ENCODE measurements at regions not wholly inside any gene's neighbourhood (a gene's known extent, or its start where the extent isn't known, plus 50 kb on each side); places are given as distances from the start of the nearest gene placed in this dataset.

- TF ChIP-seq NPAS2 (CRISPR knock-in tag; IDR thresholded peaks at IDR 0.05; ENCODE audit: borderline replicate concordance): no peak
- TF ChIP-seq NFE2L2 (conservative IDR thresholded peaks at IDR 0.05; ENCODE audit: low read length): no peak
- TF ChIP-seq CBX8 (IDR thresholded peaks at IDR 0.05): no peak
These were observed 66.8 kb upstream of the RPS6KA2 start (continued) for GRCh38 chr6:166693880-166694279.

- H3K9me3 ChIP-seq: no peaks in the 10 kb centered on the region
- no peak overlapping the region for H3K4me3 ChIP-seq
- DNase-seq (ENCODE audit: low read depth in 1 of 2, low spot score in 1 of 2) (no peak), FAIRE-seq (no peak), ATAC-seq (no peak)
- 68% methylated on average over 12 of the region's 12 CpGs for WGBS (ENCODE audit: missing lambda C conversion rate)
- TF ChIP-seq CBX8 (IDR thresholded peaks at IDR 0.05) (no peak), HOXB5 (CRISPR knock-in tag; IDR thresholded peaks at IDR 0.05) (no peak)
- CTCF ChIA-PET: interaction anchor here (0.7 kb wide), 1 partner anchor 8 kb away, joined by 3 read pairs; no protein-coding TSS in a partner anchor
- no peaks in the 10 kb centered on the region for H3K4me1 ChIP-seq
- H3K4me2 ChIP-seq: no peak overlapping the region
- no peak overlapping the region for H3K27ac ChIP-seq
- POLR2A ChIA-PET: no interaction called here
These were observed 65.8 kb upstream of the RPS6KA2 start for GRCh38 chr6:166692723-166693302.

- TF ChIP-seq MYC (IDR thresholded peaks at IDR 0.05; ENCODE audit: borderline replicate concordance, low read length): no peak
- DNase-seq (ENCODE audit: low read depth in 1 of 2, low spot score in 1 of 2) (no peak), FAIRE-seq (no peak), ATAC-seq (no peak)
- Histone ChIP-seq H3K27ac (no peak overlapping the region), H3K9me3 (no peaks in the 10 kb centered on the region), H3K4me1 (no peaks in the 10 kb centered on the region), H3K4me2 (no peak overlapping the region), H3K4me3 (no peak overlapping the region)
- ChIA-PET CTCF (no interaction called here), POLR2A (no interaction called here)
- 70% methylated on average over 7 of the region's 7 CpGs for WGBS (ENCODE audit: missing lambda C conversion rate)
These were observed 64.7 kb upstream of the RPS6KA2 start for GRCh38 chr6:166691746-166692145.

DNA sequence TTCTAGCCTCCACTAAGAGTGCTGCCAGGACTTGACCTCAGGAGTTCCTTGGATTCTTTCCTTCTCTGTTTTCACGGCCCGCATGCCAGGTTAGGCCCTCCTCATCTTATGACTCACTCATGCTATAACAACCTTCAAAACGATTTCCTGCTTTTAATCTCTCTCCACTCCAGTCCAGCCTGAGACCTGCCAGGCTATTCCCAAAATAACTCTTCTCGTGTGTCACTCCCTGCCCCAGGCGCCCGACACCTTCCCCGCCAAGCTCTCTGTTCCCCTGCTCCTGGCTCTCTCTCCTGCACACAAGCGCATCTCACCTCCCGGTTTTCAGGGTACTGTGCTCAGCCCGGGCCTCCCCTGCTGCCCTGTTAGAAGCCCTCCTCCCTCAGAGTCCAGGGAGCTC is 64.1 kb upstream of the RPS6KA2 start:
- WGBS (ENCODE audit: missing lambda C conversion rate): 40% methylated on average over 10 of the region's 10 CpGs
- FAIRE-seq: no peak
- 0 out of 6 replicates have a peak, but pooled peaks of 1 of the 2 experiments have one; percentile 27 for ATAC-seq
- TF ChIP-seq, protein P1, sequence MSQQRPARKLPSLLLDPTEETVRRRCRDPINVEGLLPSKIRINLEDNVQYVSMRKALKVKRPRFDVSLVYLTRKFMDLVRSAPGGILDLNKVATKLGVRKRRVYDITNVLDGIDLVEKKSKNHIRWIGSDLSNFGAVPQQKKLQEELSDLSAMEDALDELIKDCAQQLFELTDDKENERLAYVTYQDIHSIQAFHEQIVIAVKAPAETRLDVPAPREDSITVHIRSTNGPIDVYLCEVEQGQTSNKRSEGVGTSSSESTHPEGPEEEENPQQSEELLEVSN (IDR thresholded peaks at IDR 0.05; ENCODE audit: borderline replicate concordance, low read depth): no peak
- TF ChIP-seq TFCP2L1 (CRISPR knock-in tag; IDR thresholded peaks at IDR 0.05): no peak
- no peak for TF ChIP-seq NPAS2 (CRISPR knock-in tag; IDR thresholded peaks at IDR 0.05; ENCODE audit: borderline replicate concordance)
- no peak for TF ChIP-seq ZC3H11A (IDR thresholded peaks at IDR 0.05)
- Histone ChIP-seq H3K9me3 (no peaks in the 10 kb centered on the region), H3K27ac (no peak overlapping the region), H3K4me3 (no peak overlapping the region), H3K4me1 (no peaks in the 10 kb centered on the region), H3K4me2 (no peak overlapping the region)
- CTCF ChIA-PET: no interaction called here
- DNase-seq (ENCODE audit: low read depth in 1 of 2, low spot score in 1 of 2): no peak
- POLR2A ChIA-PET: no interaction called here

GRCh38 chr6:166689687-166690086 is 62.6 kb upstream of the RPS6KA2 start:
- Histone ChIP-seq H3K4me3 (no peak overlapping the region), H3K4me2 (no peak overlapping the region), H3K4me1 (no peaks in the 10 kb centered on the region), H3K27ac (no peak overlapping the region), H3K9me3 (no peaks in the 10 kb centered on the region)
- ATAC-seq (no peak), FAIRE-seq (no peak), DNase-seq (ENCODE audit: low read depth in 1 of 2, low spot score in 1 of 2) (no peak)
- ChIA-PET CTCF (no interaction called here), POLR2A (no interaction called here)
- TF ChIP-seq HEYL (CRISPR knock-in tag; IDR thresholded peaks at IDR 0.05): no peak
- TF ChIP-seq EP300 (IDR thresholded peaks at IDR 0.05): no peak
- no peak for TF ChIP-seq KDM5A (IDR thresholded peaks at IDR 0.05)
- no peak for TF ChIP-seq RNF2 (IDR thresholded peaks at IDR 0.05; ENCODE audit: borderline replicate concordance, low read depth)
- TF ChIP-seq HOXB5 (CRISPR knock-in tag; IDR thresholded peaks at IDR 0.05): no peak
- no peak for TF ChIP-seq HDAC2 (IDR thresholded peaks at IDR 0.05)
- WGBS (ENCODE audit: missing lambda C conversion rate): 74% methylated on average over 4 of the region's 8 CpGs

DNA sequence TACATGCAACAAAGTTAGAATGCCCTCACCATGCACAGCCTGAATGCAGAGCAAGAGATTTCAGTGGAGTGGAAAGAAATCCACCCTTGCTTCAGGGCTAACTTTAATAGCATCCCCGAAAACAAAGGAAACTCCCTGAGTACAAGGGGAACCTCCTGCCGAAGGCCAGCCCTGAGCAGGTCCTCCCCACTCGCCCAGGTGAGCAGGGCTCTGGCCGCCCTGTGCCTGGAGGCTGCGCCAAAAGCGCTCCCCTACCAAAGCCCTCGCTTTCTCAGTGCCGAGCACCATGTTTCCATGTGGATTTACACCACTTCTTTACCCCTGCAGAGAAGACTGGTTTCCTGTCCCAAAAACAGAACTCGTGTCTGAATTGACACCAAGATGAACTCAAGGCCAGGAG is 61.9 kb upstream of the RPS6KA2 start:
- Histone ChIP-seq H3K4me3 (no peak overlapping the region), H3K9me3 (no peaks in the 10 kb centered on the region), H3K4me1 (no peaks in the 10 kb centered on the region), H3K27ac (no peak overlapping the region), H3K4me2 (no peak overlapping the region)
- ChIA-PET POLR2A (no interaction called here), CTCF (no interaction called here)
- TF ChIP-seq HEYL (CRISPR knock-in tag; IDR thresholded peaks at IDR 0.05) (no peak), HOXB13 (CRISPR knock-in tag; IDR thresholded peaks at IDR 0.05; ENCODE audit: low read depth) (no peak), CBX2 (IDR thresholded peaks at IDR 0.05; ENCODE audit: borderline replicate concordance, low read depth) (no peak), RCOR1 (IDR thresholded peaks at IDR 0.05; ENCODE audit: low read depth, low read length) (no peak), RFX5 (IDR thresholded peaks at IDR 0.05) (no peak), NFE2L2 (conservative IDR thresholded peaks at IDR 0.05; ENCODE audit: low read length) (no peak), JUNB (IDR thresholded peaks at IDR 0.05) (no peak), RAD21 (conservative IDR thresholded peaks at IDR 0.05 in 1 of 2, IDR thresholded peaks at IDR 0.05 in 1 of 2) (no peak), TFCP2L1 (CRISPR knock-in tag; IDR thresholded peaks at IDR 0.05) (no peak), HOXB5 (CRISPR knock-in tag; IDR thresholded peaks at IDR 0.05) (no peak), EHMT2 (IDR thresholded peaks at IDR 0.05; ENCODE audit: low read depth) (no peak)
- TF ChIP-seq, protein P2, sequence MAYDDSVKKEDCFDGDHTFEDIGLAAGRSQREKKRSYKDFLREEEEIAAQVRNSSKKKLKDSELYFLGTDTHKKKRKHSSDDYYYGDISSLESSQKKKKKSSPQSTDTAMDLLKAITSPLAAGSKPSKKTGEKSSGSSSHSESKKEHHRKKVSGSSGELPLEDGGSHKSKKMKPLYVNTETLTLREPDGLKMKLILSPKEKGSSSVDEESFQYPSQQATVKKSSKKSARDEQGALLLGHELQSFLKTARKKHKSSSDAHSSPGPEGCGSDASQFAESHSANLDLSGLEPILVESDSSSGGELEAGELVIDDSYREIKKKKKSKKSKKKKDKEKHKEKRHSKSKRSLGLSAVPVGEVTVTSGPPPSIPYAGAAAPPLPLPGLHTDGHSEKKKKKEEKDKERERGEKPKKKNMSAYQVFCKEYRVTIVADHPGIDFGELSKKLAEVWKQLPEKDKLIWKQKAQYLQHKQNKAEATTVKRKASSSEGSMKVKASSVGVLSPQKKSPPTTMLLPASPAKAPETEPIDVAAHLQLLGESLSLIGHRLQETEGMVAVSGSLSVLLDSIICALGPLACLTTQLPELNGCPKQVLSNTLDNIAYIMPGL (CRISPR knock-in tag; IDR thresholded peaks at IDR 0.05; ENCODE audit: borderline replicate concordance): no peak
- TF ChIP-seq, protein P3, sequence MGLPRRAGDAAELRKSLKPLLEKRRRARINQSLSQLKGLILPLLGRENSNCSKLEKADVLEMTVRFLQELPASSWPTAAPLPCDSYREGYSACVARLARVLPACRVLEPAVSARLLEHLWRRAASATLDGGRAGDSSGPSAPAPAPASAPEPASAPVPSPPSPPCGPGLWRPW (IDR thresholded peaks at IDR 0.05): no peak
- TF ChIP-seq, protein P1 (IDR thresholded peaks at IDR 0.05; ENCODE audit: borderline replicate concordance, low read depth): no peak
- 54% methylated on average over 7 of the region's 9 CpGs for WGBS (ENCODE audit: missing lambda C conversion rate)
- ATAC-seq (no peak), FAIRE-seq (no peak), DNase-seq (ENCODE audit: low read depth in 1 of 2, low spot score in 1 of 2) (no peak)

All from A549 (cell line).